Neural progenitor cell (in vitro differentiated cells): ENCODE measurements at regions not wholly inside any gene's neighbourhood (a gene's known extent, or its start where the extent isn't known, plus 50 kb on each side); places are given as distances from the start of the nearest gene placed in this dataset.
A peak's percentile ranks its signal among the peaks of the same experiment; 100 is the strongest.

Experiments
- DNase-seq: peaks from one replicate; pipeline ENCODE4 v3.0.0-alpha.2; 2016; ENCODE audit warnings: low spot score
- H2AFZ ChIP-seq: fragments of 200-600 bp; sonication (generic); replicated peaks from 2 replicates; pipeline ENCODE4 v1.6.1; 2016; ENCODE audit warnings: antibody characterized with exemption
- H3F3A ChIP-seq: fragments of 200-600 bp; sonication (generic); 2 replicates; pipeline ENCODE4 v1.6.1; 2016; ENCODE audit warnings: antibody characterized with exemption, low read depth
- H3K27ac ChIP-seq: fragments of 200-600 bp; sonication (generic); 2 replicates; pipeline ENCODE4 v1.5.1; 2016; ENCODE audit warnings: mild to moderate bottlenecking
- H3K27me3 ChIP-seq: fragments of 200-600 bp; sonication (generic); 2 replicates; pipeline ENCODE4 v1.6.1; 2016; ENCODE audit warnings: mild to moderate bottlenecking, moderate library complexity
- H3K36me3 ChIP-seq: fragments of 200-600 bp; sonication (generic); 2 replicates; pipeline ENCODE4 v1.5.1; 2016
- H3K4me1 ChIP-seq: fragments of 200-600 bp; sonication (generic); 2 replicates; pipeline ENCODE4 v1.6.1; 2016; ENCODE audit warnings: mixed run types
- H3K4me2 ChIP-seq: fragments of 200-600 bp; sonication (generic); 2 replicates; pipeline ENCODE4 v1.6.1; 2016
- H3K4me3 ChIP-seq: fragments of 200-600 bp; sonication (generic); 2 replicates; pipeline ENCODE4 v1.5.1; 2016
- H3K79me2 ChIP-seq: fragments of 200-600 bp; sonication (generic); 2 replicates; pipeline ENCODE4 v1.6.1; 2016; ENCODE audit warnings: low read depth
- H3K9ac ChIP-seq: fragments of 200-600 bp; sonication (generic); 2 replicates; pipeline ENCODE4 v1.6.1; 2016
- H3K9me3 ChIP-seq: fragments of 200-600 bp; sonication (generic); 2 replicates; pipeline ENCODE4 v1.5.1; 2016; ENCODE audit warnings: low read depth
- H4K20me1 ChIP-seq: fragments of 200-600 bp; sonication (generic); 2 replicates; pipeline ENCODE4 v1.6.1; 2016; ENCODE audit warnings: low read depth
- H3K27ac Mint-ChIP-seq: 3 replicates; pipeline ENCODE4 v1.8.0; 2021; ENCODE audit warnings: mixed read lengths
- H3K27me3 Mint-ChIP-seq: 2 replicates; pipeline ENCODE4 v1.8.0; 2022; ENCODE audit warnings: low read depth, mild to moderate bottlenecking, inconsistent platforms, moderate library complexity, mixed read lengths; ENCODE audit not compliant: insufficient read depth
- H3K36me3 Mint-ChIP-seq: 3 replicates; pipeline ENCODE4 v1.8.0; 2021; ENCODE audit warnings: mixed read lengths
- H3K4me1 Mint-ChIP-seq: 3 replicates; pipeline ENCODE4 v1.8.0; 2021; ENCODE audit warnings: mixed read lengths
- H3K4me3 Mint-ChIP-seq: 3 replicates; pipeline ENCODE4 v1.8.0; 2021; ENCODE audit warnings: mild to moderate bottlenecking, moderate library complexity, mixed read lengths
- H3K9me3 Mint-ChIP-seq: 3 replicates; pipeline ENCODE4 v1.8.0; 2020; ENCODE audit warnings: mixed read lengths
- CTCF ChIP-seq: fragments of 200-600 bp; sonication (generic); IDR thresholded peaks from 2 replicates; pipeline ENCODE4 v1.5.1; 2017; ENCODE audit warnings: antibody characterized with exemption, mild to moderate bottlenecking
- EZH2 ChIP-seq: fragments of 200-600 bp; sonication (generic); IDR thresholded peaks from 2 replicates; pipeline ENCODE4 v1.6.1; 2017; ENCODE audit warnings: antibody characterized with exemption, mild to moderate bottlenecking, moderate library complexity
- EZH2phosphoT487 ChIP-seq: fragments of 200-600 bp; sonication (generic); IDR thresholded peaks from 2 replicates; pipeline ENCODE4 v1.6.1; 2017; ENCODE audit warnings: antibody characterized with exemption

DNA sequence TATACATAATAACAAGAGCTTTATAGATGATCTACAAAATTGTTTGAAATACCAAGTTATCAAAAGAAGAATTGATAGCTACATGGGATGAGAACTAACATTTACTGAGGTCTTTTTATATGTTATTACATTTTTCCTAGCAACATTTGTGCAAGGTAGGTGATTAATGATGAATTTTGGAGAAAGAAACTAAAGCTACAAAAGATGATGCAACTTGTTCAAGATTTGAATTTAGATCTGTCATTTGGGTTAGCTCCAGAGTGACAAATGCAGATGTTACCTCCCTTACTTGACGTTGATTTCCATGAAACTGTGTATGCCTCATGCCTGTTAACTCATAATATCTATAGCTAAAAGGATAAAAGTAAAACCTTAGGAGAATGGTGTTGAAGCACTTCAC is 84.5 kb upstream of the EYA4 start:
- Histone ChIP-seq H4K20me1 (no peaks in the 10 kb centered on the region), H3K4me3 (no peak overlapping the region), H3K27ac (no peak overlapping the region), H3K27me3 (no peaks in the 10 kb centered on the region), H3K9ac (no peak overlapping the region), H2AFZ (no peak overlapping the region), H3F3A (no peaks in the 10 kb centered on the region), H3K4me1 (no peaks in the 10 kb centered on the region), H3K9me3 (no peaks in the 10 kb centered on the region), H3K4me2 (no peak overlapping the region), H3K79me2 (no peaks in the 10 kb centered on the region), H3K36me3 (no peaks in the 10 kb centered on the region)
- H3K36me3 Mint-ChIP-seq: no peaks in the 10 kb centered on the region
- H3K4me3 Mint-ChIP-seq: no peak overlapping the region
- TF ChIP-seq CTCF: no peak
- no peak for TF ChIP-seq EZH2phosphoT487
- TF ChIP-seq EZH2: no peak
- no peak overlapping the region for H3K27ac Mint-ChIP-seq
- peaks cover 8% of the 10 kb centered on the region for H3K9me3 Mint-ChIP-seq
- H3K27me3 Mint-ChIP-seq: peaks cover 2% of the 10 kb centered on the region
- no peak for DNase-seq
- H3K4me1 Mint-ChIP-seq: no peaks in the 10 kb centered on the region

DNA sequence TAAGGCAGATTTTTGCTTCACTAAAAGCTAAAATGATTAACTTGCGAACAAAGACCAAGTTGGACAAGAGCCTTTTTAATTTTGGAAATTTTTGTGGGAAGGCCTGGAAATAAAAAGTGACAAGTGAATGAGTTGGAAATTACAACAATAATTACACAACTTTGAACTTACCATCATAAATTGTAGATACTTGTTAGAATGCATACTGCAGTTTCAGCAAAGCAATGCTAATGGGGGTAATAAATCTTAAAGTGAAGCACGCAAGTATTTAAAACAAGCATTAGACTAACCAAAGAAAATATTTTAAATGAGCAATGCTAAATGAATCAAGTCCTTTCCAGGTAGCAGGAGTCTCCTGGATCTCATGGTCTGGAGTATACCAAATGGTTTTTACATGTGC is 83.2 kb upstream of the EYA4 start:
- no peaks in the 10 kb centered on the region for H3K9me3 ChIP-seq
- H3K4me3 Mint-ChIP-seq: no peak overlapping the region
- H3F3A ChIP-seq: no peaks in the 10 kb centered on the region
- DNase-seq: no peak
- no peak for TF ChIP-seq EZH2
- H3K4me1 Mint-ChIP-seq: no peaks in the 10 kb centered on the region
- no peaks in the 10 kb centered on the region for H3K27me3 ChIP-seq
- no peaks in the 10 kb centered on the region for H3K4me1 ChIP-seq
- H3K4me3 ChIP-seq: no peak overlapping the region
- no peak overlapping the region for H3K27ac Mint-ChIP-seq
- H3K4me2 ChIP-seq: no peak overlapping the region
- H3K9ac ChIP-seq: no peak overlapping the region
- H2AFZ ChIP-seq: no peak overlapping the region
- no peak overlapping the region for H3K27ac ChIP-seq
- no peaks in the 10 kb centered on the region for H4K20me1 ChIP-seq
- no peaks in the 10 kb centered on the region for H3K36me3 ChIP-seq
- H3K36me3 Mint-ChIP-seq: no peaks in the 10 kb centered on the region
- H3K79me2 ChIP-seq: no peaks in the 10 kb centered on the region
- H3K9me3 Mint-ChIP-seq: peaks cover 1% of the 10 kb centered on the region
- H3K27me3 Mint-ChIP-seq: peaks cover 2% of the 10 kb centered on the region

DNA sequence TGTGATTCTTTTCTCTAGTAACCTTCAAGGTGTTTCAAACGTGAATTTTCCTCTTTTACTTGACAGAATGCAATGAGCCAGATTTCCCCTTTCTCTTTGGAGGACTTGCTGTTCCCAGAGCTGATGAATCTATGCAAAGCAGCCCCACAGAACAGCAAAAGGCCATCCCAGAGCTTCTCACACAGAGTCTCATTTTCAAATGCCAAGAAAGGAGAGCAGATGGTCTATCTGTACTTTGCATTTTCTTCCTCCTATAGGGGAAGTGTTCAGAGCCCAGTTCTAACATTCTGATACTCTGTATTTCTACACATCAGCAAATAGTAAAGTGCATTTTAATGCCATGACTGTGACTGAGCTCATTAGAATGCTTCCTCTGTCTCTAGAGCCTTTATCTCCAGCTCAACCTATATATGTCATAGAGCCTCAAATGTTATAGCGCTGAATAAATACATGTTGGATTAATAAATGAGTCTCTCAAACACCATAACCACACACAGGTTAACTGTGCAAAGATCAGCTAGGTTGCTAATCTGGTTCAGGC is 81.8 kb upstream of the EYA4 start:
- H3K4me2 ChIP-seq: no peak overlapping the region
- H4K20me1 ChIP-seq: no peaks in the 10 kb centered on the region
- peak overlapping the region; percentile 75 for H2AFZ ChIP-seq
- Mint-ChIP-seq H3K27ac (no peak overlapping the region), H3K27me3 (peaks cover 2% of the 10 kb centered on the region), H3K36me3 (no peaks in the 10 kb centered on the region), H3K4me1 (no peaks in the 10 kb centered on the region), H3K4me3 (no peak overlapping the region), H3K9me3 (no peaks in the 10 kb centered on the region)
- no peaks in the 10 kb centered on the region for H3K9me3 ChIP-seq
- DNase-seq: no peak
- H3F3A ChIP-seq: no peaks in the 10 kb centered on the region
- no peak for TF ChIP-seq EZH2
- TF ChIP-seq EZH2phosphoT487: no peak
- H3K36me3 ChIP-seq: no peaks in the 10 kb centered on the region
- no peak overlapping the region for H3K27ac ChIP-seq
- H3K79me2 ChIP-seq: no peaks in the 10 kb centered on the region
- H3K4me3 ChIP-seq: no peak overlapping the region
- H3K9ac ChIP-seq: no peak overlapping the region
- no peaks in the 10 kb centered on the region for H3K4me1 ChIP-seq
- no peaks in the 10 kb centered on the region for H3K27me3 ChIP-seq

DNA sequence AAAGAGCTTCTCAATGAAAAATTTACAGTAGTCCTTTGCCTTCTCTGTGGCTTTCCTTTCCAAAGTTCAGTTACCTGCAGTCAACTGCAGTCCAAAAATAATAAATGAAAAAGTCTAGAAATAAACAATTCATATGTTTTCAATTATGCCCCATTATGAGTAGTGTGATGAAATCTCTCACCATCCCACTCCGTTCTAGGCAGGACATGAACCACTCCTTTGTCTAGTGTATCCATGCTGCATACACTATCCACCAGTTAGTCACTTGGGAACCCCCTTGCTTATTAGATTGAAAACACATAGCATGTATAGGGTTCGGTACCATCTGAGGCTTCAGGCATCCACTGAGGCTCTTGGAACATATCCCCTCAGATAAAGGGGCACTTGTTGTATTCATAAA is 80.6 kb upstream of the EYA4 start:
- H3K27me3 Mint-ChIP-seq: peaks cover 3% of the 10 kb centered on the region
- no peaks in the 10 kb centered on the region for H3K9me3 Mint-ChIP-seq
- H3K36me3 Mint-ChIP-seq: no peaks in the 10 kb centered on the region

More for the DNA sequence above, 80.6 kb upstream of the EYA4 start:
- H3K4me2 ChIP-seq: no peak overlapping the region
- TF ChIP-seq EZH2 (no peak), EZH2phosphoT487 (no peak), CTCF (no peak)
- no peak overlapping the region for H3K27ac ChIP-seq
- no peak overlapping the region for H3K27ac Mint-ChIP-seq
- no peak overlapping the region for H2AFZ ChIP-seq
- H3K4me3 Mint-ChIP-seq: no peak overlapping the region
- DNase-seq: no peak
- no peaks in the 10 kb centered on the region for H3F3A ChIP-seq
- no peaks in the 10 kb centered on the region for H3K27me3 ChIP-seq
- no peak overlapping the region for H3K4me3 ChIP-seq
- no peak overlapping the region for H3K9ac ChIP-seq
- H3K4me1 ChIP-seq: no peaks in the 10 kb centered on the region
- H4K20me1 ChIP-seq: no peaks in the 10 kb centered on the region
- H3K9me3 ChIP-seq: no peaks in the 10 kb centered on the region
- H3K79me2 ChIP-seq: no peaks in the 10 kb centered on the region
- no peaks in the 10 kb centered on the region for H3K4me1 Mint-ChIP-seq
- no peaks in the 10 kb centered on the region for H3K36me3 ChIP-seq
